IPS DF 6.9 (cell line): ENCODE measurements at regions not wholly inside any gene's neighbourhood (a gene's known extent, or its start where the extent isn't known, plus 50 kb on each side); places are given as distances from the start of the nearest gene placed in this dataset.

Source experiments
- DNase-seq: peaks from one replicate; pipeline ENCODE4 v3.0.0-alpha.2; 2013; ENCODE audit warnings: low read depth, low spot score
- H3K27ac ChIP-seq: one replicate; pipeline ENCODE4 v1.5.1; 2013; ENCODE audit warnings: low read length, control low read depth
- H3K27me3 ChIP-seq: 2 replicates; pipeline ENCODE4 v1.6.1; 2013; ENCODE audit warnings: mild to moderate bottlenecking, low read length; ENCODE audit not compliant: control insufficient read depth, insufficient read depth
- H3K36me3 ChIP-seq: 2 replicates; pipeline ENCODE4 v1.6.1; 2013; ENCODE audit warnings: low read length; ENCODE audit not compliant: control insufficient read depth, insufficient read depth
- H3K4me1 ChIP-seq: 2 replicates; pipeline ENCODE4 v1.6.1; 2013; ENCODE audit warnings: low read length; ENCODE audit not compliant: control insufficient read depth, insufficient read depth
- H3K4me3 ChIP-seq: 2 replicates; pipeline ENCODE4 v1.5.1; 2013; ENCODE audit warnings: mild to moderate bottlenecking, low read length
- H3K9me3 ChIP-seq: 2 replicates; pipeline ENCODE4 v1.6.1; 2013; ENCODE audit warnings: low read length, inconsistent platforms; ENCODE audit not compliant: control insufficient read depth, insufficient read depth
- WGBS: extraction: QIAGEN DNeasy Blood & Tissue Kit; methylation state at CpG from one replicate; pipeline ENCODE4 v1.1.7; 2013; ENCODE audit warnings: mixed read lengths, missing lambda C conversion rate; ENCODE audit not compliant: insufficient read length, insufficient coverage; 5-methylcytosine and 5-hydroxymethylcytosine counted together

GRCh38 chr3:106880206-106880605 is 497.0 kb upstream of the CCDC54 start:
- Histone ChIP-seq H3K4me1 (no peaks in the 10 kb centered on the region), H3K4me3 (no peak overlapping the region), H3K9me3 (no peaks in the 10 kb centered on the region), H3K36me3 (no peaks in the 10 kb centered on the region), H3K27ac (no peak overlapping the region), H3K27me3 (no peaks in the 10 kb centered on the region)
- peak; percentile 13 for DNase-seq
- WGBS = no CpG with 5 or more reads among the region's 1 CpG

DNA sequence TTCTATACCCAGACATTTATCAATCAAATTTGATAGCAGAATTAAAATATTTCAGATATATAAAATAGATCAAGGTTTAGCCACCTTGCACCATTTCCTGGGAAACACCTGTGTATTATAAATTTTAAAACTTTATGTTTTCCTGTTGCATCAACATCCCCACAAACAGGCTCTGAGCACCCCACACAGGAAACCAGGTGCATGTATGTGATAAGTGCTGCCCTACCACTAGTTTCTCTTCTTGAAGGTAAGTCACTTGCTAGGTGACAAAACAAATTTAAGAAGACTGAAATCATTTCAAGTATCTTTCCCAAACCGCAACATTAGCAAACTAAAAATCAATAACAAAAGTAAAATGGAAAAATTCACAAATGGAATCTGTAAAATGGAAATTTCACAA is 496.1 kb upstream of the CCDC54 start:
- H3K4me3 ChIP-seq = no peak overlapping the region
- no CpG with 5 or more reads among the region's 1 CpG for WGBS

GRCh38 chr3:106882297-106882696 is 494.9 kb upstream of the CCDC54 start:
- Histone ChIP-seq H3K4me1 (no peaks in the 10 kb centered on the region), H3K4me3 (no peak overlapping the region), H3K9me3 (no peaks in the 10 kb centered on the region), H3K27me3 (no peaks in the 10 kb centered on the region), H3K36me3 (no peaks in the 10 kb centered on the region), H3K27ac (no peak overlapping the region)
- no peak for DNase-seq
- WGBS = no CpG with 5 or more reads among the region's 2 CpGs

More for the DNA sequence above, 496.1 kb upstream of the CCDC54 start:
- Histone ChIP-seq H3K27ac (no peak overlapping the region), H3K27me3 (no peaks in the 10 kb centered on the region), H3K4me1 (no peaks in the 10 kb centered on the region), H3K9me3 (no peaks in the 10 kb centered on the region), H3K36me3 (no peaks in the 10 kb centered on the region)
- no peak for DNase-seq

GRCh38 chr3:106906074-106906473 is 471.2 kb upstream of the CCDC54 start:
- DNase-seq = no peak
- Histone ChIP-seq H3K27ac (no peak overlapping the region), H3K4me1 (no peaks in the 10 kb centered on the region), H3K9me3 (no peaks in the 10 kb centered on the region; the same call in 1 of the 2 replicates), H3K36me3 (peaks cover 10% of the 10 kb centered on the region), H3K4me3 (no peak overlapping the region), H3K27me3 (no peaks in the 10 kb centered on the region)
- WGBS = no CpG with 5 or more reads among the region's 4 CpGs

- no peaks in the 10 kb centered on the region; the same call in 1 of the 2 replicates for H3K9me3 ChIP-seq
- peaks cover 10% of the 10 kb centered on the region for H3K36me3 ChIP-seq
- H3K27ac ChIP-seq = no peak overlapping the region
- no peak for DNase-seq
- WGBS = no CpG with 5 or more reads among the region's 10 CpGs
- H3K27me3 ChIP-seq = no peaks in the 10 kb centered on the region
- H3K4me1 ChIP-seq = 0 out of 2 replicates have a peak, but pooled peaks cover 1% of the 10 kb centered on the region
- no peak overlapping the region for H3K4me3 ChIP-seq
Measured at GRCh38 chr3:106908181-106908938, 468.9 kb upstream of the CCDC54 start.

- H3K36me3 ChIP-seq = peaks cover 8% of the 10 kb centered on the region
- peak overlapping the region; percentile 20; the same call in 1 of the 2 replicates for H3K4me3 ChIP-seq
- H3K9me3 ChIP-seq = no peaks in the 10 kb centered on the region; the same call in 1 of the 2 replicates
- peaks cover 1% of the 10 kb centered on the region; the same call in 1 of the 2 replicates for H3K4me1 ChIP-seq
- H3K27ac ChIP-seq = peak overlapping the region; percentile 44
- DNase-seq = peak; percentile 55
- H3K27me3 ChIP-seq = no peaks in the 10 kb centered on the region
- WGBS = no CpG with 5 or more reads among the region's 14 CpGs
Measured at GRCh38 chr3:106913111-106913698, 464.0 kb upstream of the CCDC54 start.

GRCh38 chr3:106913966-106914365 is 463.3 kb upstream of the CCDC54 start:
- peaks cover 1% of the 10 kb centered on the region; the same call in 1 of the 2 replicates for H3K4me1 ChIP-seq
- H3K27me3 ChIP-seq = no peaks in the 10 kb centered on the region
- H3K4me3 ChIP-seq = no peak overlapping the region
- DNase-seq = no peak
- WGBS = no CpG with 5 or more reads among the region's 4 CpGs
- peak overlapping the region; percentile 68 for H3K27ac ChIP-seq
- no peaks in the 10 kb centered on the region; the same call in 1 of the 2 replicates for H3K9me3 ChIP-seq
- H3K36me3 ChIP-seq = peaks cover under 1% of the 10 kb centered on the region; the same call in 1 of the 2 replicates

GRCh38 chr3:106920609-106921008 is 456.6 kb upstream of the CCDC54 start:
- Histone ChIP-seq H3K27ac (no peak overlapping the region), H3K27me3 (no peaks in the 10 kb centered on the region), H3K9me3 (no peaks in the 10 kb centered on the region), H3K36me3 (no peaks in the 10 kb centered on the region), H3K4me1 (no peaks in the 10 kb centered on the region), H3K4me3 (no peak overlapping the region)
- DNase-seq = no peak
- WGBS = no CpG with 5 or more reads among the region's 3 CpGs

GRCh38 chr3:106929081-106929480 is 448.2 kb upstream of the CCDC54 start:
- no peak for DNase-seq
- H3K4me1 ChIP-seq = no peaks in the 10 kb centered on the region
- 100% methylated on average over 3 of the region's 3 CpGs for WGBS
- no peaks in the 10 kb centered on the region; the same call in 1 of the 2 replicates for H3K9me3 ChIP-seq
- no peaks in the 10 kb centered on the region for H3K36me3 ChIP-seq
- no peak overlapping the region for H3K4me3 ChIP-seq
- H3K27ac ChIP-seq = no peak overlapping the region
- H3K27me3 ChIP-seq = no peaks in the 10 kb centered on the region

DNA sequence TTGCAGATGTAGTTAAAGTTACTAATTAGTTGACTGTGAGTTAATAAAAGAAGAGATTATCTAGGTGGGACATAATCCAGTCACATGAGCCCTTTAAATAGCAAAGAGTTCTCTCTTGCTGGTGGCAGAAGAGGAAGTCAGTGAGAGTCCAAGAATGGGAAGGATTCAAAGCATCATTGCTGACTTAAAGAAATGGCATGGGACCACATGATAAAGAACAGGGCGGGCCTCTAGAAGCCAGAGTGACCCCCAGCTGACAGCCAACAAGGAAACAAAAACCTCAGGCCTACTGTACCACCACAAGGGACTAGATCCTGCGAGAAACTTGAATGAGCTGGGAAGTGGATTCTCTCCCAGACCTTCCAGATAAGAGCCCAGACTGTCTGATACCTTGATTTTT is 447.2 kb upstream of the CCDC54 start:
- Histone ChIP-seq H3K27me3 (no peaks in the 10 kb centered on the region), H3K4me3 (no peak overlapping the region), H3K27ac (no peak overlapping the region), H3K9me3 (no peaks in the 10 kb centered on the region; the same call in 1 of the 2 replicates), H3K36me3 (no peaks in the 10 kb centered on the region), H3K4me1 (no peaks in the 10 kb centered on the region)
- no CpG with 5 or more reads among the region's 2 CpGs for WGBS
- no peak for DNase-seq
